ENCODE measurements at regions not wholly inside any gene's neighbourhood (a gene's known extent, or its start where the extent isn't known, plus 50 kb on each side); places are given as distances from the start of the nearest gene placed in this dataset.

DNA sequence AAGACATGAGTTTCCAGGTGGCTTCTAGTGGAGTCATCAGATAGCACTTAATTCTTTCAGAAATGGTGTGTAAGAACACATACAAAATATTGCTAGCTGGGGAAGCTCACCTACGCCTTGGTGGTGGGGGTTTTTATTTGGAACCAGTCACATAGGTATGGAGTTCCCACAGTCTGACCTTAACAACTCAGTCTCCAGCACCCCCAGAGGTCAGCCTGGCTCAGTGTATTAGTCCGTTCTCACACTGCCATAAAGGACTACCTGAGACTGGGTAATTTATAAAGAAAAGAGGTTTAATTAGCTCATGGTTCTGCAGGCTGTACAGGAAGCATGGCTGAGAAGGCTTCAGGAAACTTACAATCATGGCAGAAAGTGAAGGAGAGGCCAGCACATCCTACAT is 317.5 kb upstream of the ZC3H12C start:
- Histone ChIP-seq H3K4me3 (no peak overlapping the region), H3K27ac (no peak overlapping the region), H3K27me3 (no peaks in the 10 kb centered on the region), H3K4me1 (peaks cover 0 to 4% (median 0%) of the 10 kb centered on the region in 4 donors), H3K36me3 (no peaks in the 10 kb centered on the region), H3K9me3 (no peaks in the 10 kb centered on the region)
- TF ChIP-seq POLR2A (IDR thresholded peaks at IDR 0.05) = no peak
- TF ChIP-seq POLR2AphosphoS5 (IDR thresholded peaks at IDR 0.05) = no peak
- TF ChIP-seq, protein P1, sequence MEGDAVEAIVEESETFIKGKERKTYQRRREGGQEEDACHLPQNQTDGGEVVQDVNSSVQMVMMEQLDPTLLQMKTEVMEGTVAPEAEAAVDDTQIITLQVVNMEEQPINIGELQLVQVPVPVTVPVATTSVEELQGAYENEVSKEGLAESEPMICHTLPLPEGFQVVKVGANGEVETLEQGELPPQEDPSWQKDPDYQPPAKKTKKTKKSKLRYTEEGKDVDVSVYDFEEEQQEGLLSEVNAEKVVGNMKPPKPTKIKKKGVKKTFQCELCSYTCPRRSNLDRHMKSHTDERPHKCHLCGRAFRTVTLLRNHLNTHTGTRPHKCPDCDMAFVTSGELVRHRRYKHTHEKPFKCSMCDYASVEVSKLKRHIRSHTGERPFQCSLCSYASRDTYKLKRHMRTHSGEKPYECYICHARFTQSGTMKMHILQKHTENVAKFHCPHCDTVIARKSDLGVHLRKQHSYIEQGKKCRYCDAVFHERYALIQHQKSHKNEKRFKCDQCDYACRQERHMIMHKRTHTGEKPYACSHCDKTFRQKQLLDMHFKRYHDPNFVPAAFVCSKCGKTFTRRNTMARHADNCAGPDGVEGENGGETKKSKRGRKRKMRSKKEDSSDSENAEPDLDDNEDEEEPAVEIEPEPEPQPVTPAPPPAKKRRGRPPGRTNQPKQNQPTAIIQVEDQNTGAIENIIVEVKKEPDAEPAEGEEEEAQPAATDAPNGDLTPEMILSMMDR (IDR thresholded peaks at IDR 0.05) = no peak
- no peak for TF ChIP-seq EP300 (IDR thresholded peaks at IDR 0.05)
- DNase-seq = no peak
- WGBS, 5 donors = 83 to 89% (median 85%) methylated on average over 2 of the region's 2 CpGs
- intact Hi-C loops (cut with DNase I; ENCODE audit: low total_unique reads) = no loop called here

DNA sequence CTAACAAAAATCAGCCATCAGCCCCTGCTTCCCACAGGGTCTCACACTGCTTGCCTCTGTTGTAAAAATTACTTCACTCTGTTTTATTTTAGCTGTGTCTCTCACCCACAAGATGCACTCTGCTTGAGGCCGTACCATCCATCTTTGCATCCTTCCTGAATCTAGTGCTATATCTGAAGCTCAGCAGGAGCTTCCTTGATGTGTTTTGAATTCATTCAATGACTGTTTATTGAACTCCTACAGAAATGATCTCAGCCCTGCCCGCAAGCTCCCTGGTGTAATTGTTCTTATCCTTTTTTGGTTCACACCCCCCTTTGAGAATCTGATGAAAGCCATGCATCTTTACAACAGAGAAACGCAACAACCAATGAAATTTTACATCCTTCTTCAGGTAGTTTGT is 310.2 kb upstream of the ZC3H12C start:
- no peaks in the 10 kb centered on the region for H3K36me3 ChIP-seq
- no peaks in the 10 kb centered on the region for H3K9me3 ChIP-seq
- no peaks in the 10 kb centered on the region for H3K27me3 ChIP-seq
- intact Hi-C loops (cut with DNase I; ENCODE audit: low total_unique reads) = no loop called here
- DNase-seq = no peak
- H3K4me1 ChIP-seq = no peaks in the 10 kb centered on the region
- no peak overlapping the region for H3K4me3 ChIP-seq
- no peak overlapping the region for H3K27ac ChIP-seq
- WGBS, 5 donors = 75 to 89% (median 81%) methylated on average over 3 of the region's 3 CpGs
- TF ChIP-seq POLR2A (IDR thresholded peaks at IDR 0.05) = no peak
- TF ChIP-seq, protein P1 (IDR thresholded peaks at IDR 0.05) = no peak
- no peak for TF ChIP-seq POLR2AphosphoS5 (IDR thresholded peaks at IDR 0.05)
- no peak for TF ChIP-seq EP300 (IDR thresholded peaks at IDR 0.05)

DNA sequence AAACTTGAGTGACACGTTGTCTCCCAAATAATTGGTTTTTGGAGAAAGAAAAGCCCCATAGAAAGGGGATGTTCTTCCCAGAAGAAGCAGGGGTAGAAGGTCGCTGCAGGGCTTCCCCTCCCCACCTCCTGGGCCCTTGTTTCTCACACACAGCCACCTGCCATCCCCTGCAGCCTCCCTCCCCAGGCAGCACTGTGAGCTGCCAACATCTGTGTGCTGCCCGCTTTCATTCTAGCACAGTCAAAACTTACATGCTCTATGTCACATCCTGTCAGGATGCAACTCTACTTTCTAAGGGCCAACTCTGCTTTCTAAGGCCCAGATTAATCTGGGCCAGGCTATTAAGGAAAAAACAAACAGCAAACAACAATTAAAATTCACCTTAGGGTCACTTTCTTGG is 309.4 kb upstream of the ZC3H12C start:
- intact Hi-C loops (cut with DNase I; ENCODE audit: low total_unique reads) = no loop called here
- H3K4me1 ChIP-seq = no peaks in the 10 kb centered on the region
- H3K4me3 ChIP-seq = no peak overlapping the region
- no peak overlapping the region for H3K27ac ChIP-seq
- DNase-seq = peak in 1 of 2 donors; percentile 10
- no peaks in the 10 kb centered on the region for H3K27me3 ChIP-seq
- TF ChIP-seq POLR2AphosphoS5 (IDR thresholded peaks at IDR 0.05) = no peak
- TF ChIP-seq, protein P1 (IDR thresholded peaks at IDR 0.05) = no peak
- no peak for TF ChIP-seq POLR2A (IDR thresholded peaks at IDR 0.05)
- TF ChIP-seq EP300 (IDR thresholded peaks at IDR 0.05) = no peak
- 54 to 68% (median 62%) methylated on average over 3 of the region's 3 CpGs for WGBS, 5 donors
- H3K36me3 ChIP-seq = no peaks in the 10 kb centered on the region
- H3K9me3 ChIP-seq = no peaks in the 10 kb centered on the region

- 85 to 92% (median 89%) methylated on average over 3 of the region's 3 CpGs for WGBS, 5 donors
- DNase-seq = no peak
- Histone ChIP-seq H3K36me3 (no peaks in the 10 kb centered on the region), H3K4me3 (no peak overlapping the region), H3K4me1 (no peaks in the 10 kb centered on the region), H3K9me3 (no peaks in the 10 kb centered on the region), H3K27me3 (no peaks in the 10 kb centered on the region), H3K27ac (no peak overlapping the region)
- intact Hi-C loops (cut with DNase I; ENCODE audit: low total_unique reads) = no loop called here
- TF ChIP-seq, protein P1 (IDR thresholded peaks at IDR 0.05) = no peak
- no peak for TF ChIP-seq POLR2AphosphoS5 (IDR thresholded peaks at IDR 0.05)
- TF ChIP-seq EP300 (IDR thresholded peaks at IDR 0.05) = no peak
- no peak for TF ChIP-seq POLR2A (IDR thresholded peaks at IDR 0.05)
These were observed 308.7 kb upstream of the ZC3H12C start for GRCh38 chr11:109784536-109784935.
